ENCODE measurements at regions not wholly inside any gene's neighbourhood (a gene's known extent, or its start where the extent isn't known, plus 50 kb on each side); places are given as distances from the start of the nearest gene placed in this dataset.

GRCh38 chr6:81413306-81413705 is 339.2 kb downstream of the TENT5A start:
- no peak for TF ChIP-seq CTCF (conservative IDR thresholded peaks at IDR 0.05; ENCODE audit: low read depth, low read length)
- TF ChIP-seq EZH2 (IDR thresholded peaks at IDR 0.05; ENCODE audit: borderline replicate concordance, low read depth, low read length, poor library complexity, severe bottlenecking), result no peak
